GM23248 (cell line): ENCODE measurements at regions not wholly inside any gene's neighbourhood (a gene's known extent, or its start where the extent isn't known, plus 50 kb on each side); places are given as distances from the start of the nearest gene placed in this dataset.

Experiments
- EZH2 ChIP-seq: fragments of 200-600 bp; sonication (generic); IDR thresholded peaks from 2 replicates; pipeline ENCODE4 v1.6.1; 2018; ENCODE audit warnings: antibody characterized with exemption, mild to moderate bottlenecking; ENCODE audit not compliant: insufficient read depth, poor library complexity, severe bottlenecking
- EZH2phosphoT487 ChIP-seq: fragments of 200-600 bp; sonication (generic); IDR thresholded peaks from 2 replicates; pipeline ENCODE4 v1.6.1; 2018; ENCODE audit warnings: antibody characterized with exemption, moderate library complexity, mild to moderate bottlenecking, low read depth; ENCODE audit not compliant: insufficient read depth

DNA sequence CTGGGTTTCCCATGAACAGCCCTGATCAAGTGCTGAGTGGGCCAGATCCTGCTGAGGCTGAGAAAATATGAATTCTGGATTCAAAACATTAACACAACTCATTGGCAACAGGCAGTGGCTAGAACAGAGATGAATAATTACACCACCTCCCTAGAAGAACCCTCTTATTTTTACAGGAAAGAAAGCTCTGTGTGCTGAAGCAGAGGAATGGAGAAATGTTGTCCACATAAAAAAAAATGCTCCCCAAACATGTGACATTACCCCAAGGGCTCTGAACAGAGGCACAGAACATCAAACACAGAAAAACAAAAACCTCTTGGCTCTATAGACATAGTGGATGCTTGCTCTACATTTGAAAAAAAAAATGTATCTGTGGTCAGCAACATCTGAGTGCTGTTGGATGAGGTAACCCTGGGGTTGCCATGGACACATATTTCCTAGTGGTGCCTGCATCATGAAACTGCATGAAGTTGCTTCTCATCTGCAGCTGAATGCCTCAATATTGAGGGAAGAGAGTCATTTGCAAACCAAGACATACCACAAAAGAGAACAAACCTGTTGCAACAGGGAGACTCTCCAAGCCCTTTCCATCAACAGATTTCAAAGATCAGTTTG, 98.8 kb downstream of the SNX19 start:
- TF ChIP-seq EZH2 (no peak), EZH2phosphoT487 (no peak)
